K562 (cell line): ENCODE measurements at regions not wholly inside any gene's neighbourhood (a gene's known extent, or its start where the extent isn't known, plus 50 kb on each side); places are given as distances from the start of the nearest gene placed in this dataset.

Experiments used
- CTCF ChIP-seq, 3 experiments: IDR thresholded peaks in 2 of 3; conservative IDR thresholded peaks in 1 of 3; 2 replicates each; pipeline ENCODE4 v1.5.1; 2011 to 2012; ENCODE audit warnings: low read length in 3 of 3, mild to moderate bottlenecking in 3 of 3, control low read depth in 2 of 3, improper control_type of control experiment in 1 of 3, inconsistent platforms in 1 of 3, low read depth in 1 of 3, mixed read lengths in 1 of 3, moderate library complexity in 1 of 3; ENCODE audit not compliant: insufficient read depth in 2 of 3
- KAT7 ChIP-seq: sonication (generic); formaldehyde crosslinking; IDR thresholded peaks from 2 replicates; pipeline ENCODE4 v1.8.0; 2022; ENCODE audit warnings: missing genetic modification reagents, mild to moderate bottlenecking, borderline replicate concordance
- ZFP36 ChIP-seq: fragments of 150-350 bp; IDR thresholded peaks from 2 replicates; pipeline ENCODE4 v1.6.1; 2018; ENCODE audit warnings: low read length, low read depth; ENCODE audit not compliant: partially characterized antibody

DNA sequence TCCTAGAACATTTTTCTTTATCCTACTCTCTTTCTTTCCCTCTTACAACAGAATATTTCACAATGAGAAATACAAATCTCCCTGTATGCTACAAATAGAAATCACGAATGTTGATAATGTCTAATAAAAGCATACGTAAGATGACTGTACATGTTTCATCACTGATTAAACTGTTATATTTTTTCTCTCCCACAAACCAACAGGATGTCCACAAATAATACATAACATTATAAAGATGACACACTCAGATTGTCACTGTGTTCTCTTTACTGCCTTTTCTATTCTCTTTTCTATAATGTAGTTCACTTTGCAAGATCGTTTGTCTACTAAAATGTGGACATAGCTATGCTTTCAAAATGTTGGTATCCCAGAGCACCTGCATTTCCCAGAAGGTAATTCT lies 90.7 kb upstream of the PARP8 start:
- TF ChIP-seq KAT7 (no peak), ZFP36 (no peak), CTCF (IDR thresholded peaks at IDR 0.05 in 2 of 3, conservative IDR thresholded peaks at IDR 0.05 in 1 of 3; ENCODE audit: insufficient read depth in 2 of 3, low read depth in 1 of 3, low read length in 3 of 3) (no peak)
